ENCODE measurements at regions not wholly inside any gene's neighbourhood (a gene's known extent, or its start where the extent isn't known, plus 50 kb on each side); places are given as distances from the start of the nearest gene placed in this dataset.

GRCh38 chr18:10182009-10182624 is 268.3 kb downstream of the VAPA start:
- TF ChIP-seq EP300 (conservative IDR thresholded peaks at IDR 0.05; ENCODE audit: poor library complexity, severe bottlenecking): no peak
- TF ChIP-seq, protein P1, sequence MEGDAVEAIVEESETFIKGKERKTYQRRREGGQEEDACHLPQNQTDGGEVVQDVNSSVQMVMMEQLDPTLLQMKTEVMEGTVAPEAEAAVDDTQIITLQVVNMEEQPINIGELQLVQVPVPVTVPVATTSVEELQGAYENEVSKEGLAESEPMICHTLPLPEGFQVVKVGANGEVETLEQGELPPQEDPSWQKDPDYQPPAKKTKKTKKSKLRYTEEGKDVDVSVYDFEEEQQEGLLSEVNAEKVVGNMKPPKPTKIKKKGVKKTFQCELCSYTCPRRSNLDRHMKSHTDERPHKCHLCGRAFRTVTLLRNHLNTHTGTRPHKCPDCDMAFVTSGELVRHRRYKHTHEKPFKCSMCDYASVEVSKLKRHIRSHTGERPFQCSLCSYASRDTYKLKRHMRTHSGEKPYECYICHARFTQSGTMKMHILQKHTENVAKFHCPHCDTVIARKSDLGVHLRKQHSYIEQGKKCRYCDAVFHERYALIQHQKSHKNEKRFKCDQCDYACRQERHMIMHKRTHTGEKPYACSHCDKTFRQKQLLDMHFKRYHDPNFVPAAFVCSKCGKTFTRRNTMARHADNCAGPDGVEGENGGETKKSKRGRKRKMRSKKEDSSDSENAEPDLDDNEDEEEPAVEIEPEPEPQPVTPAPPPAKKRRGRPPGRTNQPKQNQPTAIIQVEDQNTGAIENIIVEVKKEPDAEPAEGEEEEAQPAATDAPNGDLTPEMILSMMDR (IDR thresholded peaks at IDR 0.05; ENCODE audit: poor library complexity, severe bottlenecking): no peak
- no peak for TF ChIP-seq SMC3 (conservative IDR thresholded peaks at IDR 0.05; ENCODE audit: poor library complexity)
- TF ChIP-seq, protein P2, sequence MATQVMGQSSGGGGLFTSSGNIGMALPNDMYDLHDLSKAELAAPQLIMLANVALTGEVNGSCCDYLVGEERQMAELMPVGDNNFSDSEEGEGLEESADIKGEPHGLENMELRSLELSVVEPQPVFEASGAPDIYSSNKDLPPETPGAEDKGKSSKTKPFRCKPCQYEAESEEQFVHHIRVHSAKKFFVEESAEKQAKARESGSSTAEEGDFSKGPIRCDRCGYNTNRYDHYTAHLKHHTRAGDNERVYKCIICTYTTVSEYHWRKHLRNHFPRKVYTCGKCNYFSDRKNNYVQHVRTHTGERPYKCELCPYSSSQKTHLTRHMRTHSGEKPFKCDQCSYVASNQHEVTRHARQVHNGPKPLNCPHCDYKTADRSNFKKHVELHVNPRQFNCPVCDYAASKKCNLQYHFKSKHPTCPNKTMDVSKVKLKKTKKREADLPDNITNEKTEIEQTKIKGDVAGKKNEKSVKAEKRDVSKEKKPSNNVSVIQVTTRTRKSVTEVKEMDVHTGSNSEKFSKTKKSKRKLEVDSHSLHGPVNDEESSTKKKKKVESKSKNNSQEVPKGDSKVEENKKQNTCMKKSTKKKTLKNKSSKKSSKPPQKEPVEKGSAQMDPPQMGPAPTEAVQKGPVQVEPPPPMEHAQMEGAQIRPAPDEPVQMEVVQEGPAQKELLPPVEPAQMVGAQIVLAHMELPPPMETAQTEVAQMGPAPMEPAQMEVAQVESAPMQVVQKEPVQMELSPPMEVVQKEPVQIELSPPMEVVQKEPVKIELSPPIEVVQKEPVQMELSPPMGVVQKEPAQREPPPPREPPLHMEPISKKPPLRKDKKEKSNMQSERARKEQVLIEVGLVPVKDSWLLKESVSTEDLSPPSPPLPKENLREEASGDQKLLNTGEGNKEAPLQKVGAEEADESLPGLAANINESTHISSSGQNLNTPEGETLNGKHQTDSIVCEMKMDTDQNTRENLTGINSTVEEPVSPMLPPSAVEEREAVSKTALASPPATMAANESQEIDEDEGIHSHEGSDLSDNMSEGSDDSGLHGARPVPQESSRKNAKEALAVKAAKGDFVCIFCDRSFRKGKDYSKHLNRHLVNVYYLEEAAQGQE (IDR thresholded peaks at IDR 0.05; ENCODE audit: borderline replicate concordance): no peak
- TF ChIP-seq TAF1 (IDR thresholded peaks at IDR 0.05; ENCODE audit: low read depth): no peak
- TF ChIP-seq MXI1 (conservative IDR thresholded peaks at IDR 0.05; ENCODE audit: poor library complexity, severe bottlenecking): no peak
- no peak for TF ChIP-seq RAD21 (conservative IDR thresholded peaks at IDR 0.05)
- no peak for TF ChIP-seq POLR2AphosphoS5 (IDR thresholded peaks at IDR 0.05)
- TF ChIP-seq EZH2 (IDR thresholded peaks at IDR 0.05; ENCODE audit: borderline replicate concordance, insufficient read depth, low read length, poor library complexity, severe bottlenecking): no peak
- no peak overlapping the region for H3K4me3 ChIP-seq (ENCODE audit: low read length)
- H2AFZ ChIP-seq (ENCODE audit: low read depth, low read length): no peak overlapping the region

GRCh38 chr18:10184776-10185175 is 269.7 kb upstream of the APCDD1 start:
- Histone ChIP-seq H3K4me3 (ENCODE audit: low read length) (no peak overlapping the region), H3K4me2 (ENCODE audit: low read length) (no peak overlapping the region), H3K27me3 (ENCODE audit: insufficient read depth, low read depth, low read length) (no peaks in the 10 kb centered on the region), H4K20me1 (ENCODE audit: insufficient read depth) (no peaks in the 10 kb centered on the region), H2AFZ (ENCODE audit: low read depth, low read length) (no peak overlapping the region), H3K79me2 (replicated peaks; ENCODE audit: insufficient read depth, low read length) (no peaks in the 10 kb centered on the region), H3K36me3 (ENCODE audit: insufficient read depth, low read length) (no peaks in the 10 kb centered on the region), H3F3A (ENCODE audit: insufficient read depth, low read length, poor library complexity, severe bottlenecking) (no peaks in the 10 kb centered on the region), H3K9ac (ENCODE audit: low read length) (no peak overlapping the region), H3K9me3 (ENCODE audit: low read length) (no peaks in the 10 kb centered on the region), H3K9me2 (ENCODE audit: insufficient read depth, low read length) (no peaks in the 10 kb centered on the region), H3K27ac (ENCODE audit: low read length) (no peak overlapping the region)
- no peak for TF ChIP-seq TAF1 (IDR thresholded peaks at IDR 0.05; ENCODE audit: low read depth)
- TF ChIP-seq SMC3 (conservative IDR thresholded peaks at IDR 0.05; ENCODE audit: poor library complexity): no peak
- TF ChIP-seq, protein P1 (IDR thresholded peaks at IDR 0.05; ENCODE audit: poor library complexity, severe bottlenecking): no peak
- no peak for TF ChIP-seq POLR2AphosphoS5 (IDR thresholded peaks at IDR 0.05)
- TF ChIP-seq RAD21 (conservative IDR thresholded peaks at IDR 0.05): no peak

More at GRCh38 chr18:10182009-10182624, 268.3 kb downstream of the VAPA start:
- H3K9ac ChIP-seq (ENCODE audit: low read length): no peak overlapping the region
- H3K27ac ChIP-seq (ENCODE audit: low read length): no peak overlapping the region
- no peaks in the 10 kb centered on the region for H4K20me1 ChIP-seq (ENCODE audit: insufficient read depth)
- H3K9me3 ChIP-seq (ENCODE audit: low read length): no peaks in the 10 kb centered on the region
- no peaks in the 10 kb centered on the region for H3K9me2 ChIP-seq (ENCODE audit: insufficient read depth, low read length)
- no peaks in the 10 kb centered on the region for H3K36me3 ChIP-seq (ENCODE audit: insufficient read depth, low read length)
- no peaks in the 10 kb centered on the region for H3K27me3 ChIP-seq (ENCODE audit: insufficient read depth, low read depth, low read length)
- no peak overlapping the region for H3K4me2 ChIP-seq (ENCODE audit: low read length)
- no peaks in the 10 kb centered on the region for H3F3A ChIP-seq (ENCODE audit: insufficient read depth, low read length, poor library complexity, severe bottlenecking)
- no peaks in the 10 kb centered on the region for H3K79me2 ChIP-seq (replicated peaks; ENCODE audit: insufficient read depth, low read length)
